D721Med (cell line): ENCODE measurements at regions not wholly inside any gene's neighbourhood (a gene's known extent, or its start where the extent isn't known, plus 50 kb on each side); places are given as distances from the start of the nearest gene placed in this dataset.

Experiments
- DNase-seq: peaks from one replicate; pipeline ENCODE4 v3.0.0; 2011; ENCODE audit warnings: low spot score; ENCODE audit not compliant: insufficient read length
- FAIRE-seq: peaks from 2 replicates; lab custom pipeline; 2011; peaks lifted over from hg19 to GRCh38; lab: Jason Lieb, UNC
- CTCF ChIP-seq: IDR thresholded peaks from 2 replicates; pipeline ENCODE4 v1.5.1; 2012; ENCODE audit warnings: mild to moderate bottlenecking, control low read depth; ENCODE audit not compliant: insufficient read depth; ENCODE audit errors: missing control alignments

DNA sequence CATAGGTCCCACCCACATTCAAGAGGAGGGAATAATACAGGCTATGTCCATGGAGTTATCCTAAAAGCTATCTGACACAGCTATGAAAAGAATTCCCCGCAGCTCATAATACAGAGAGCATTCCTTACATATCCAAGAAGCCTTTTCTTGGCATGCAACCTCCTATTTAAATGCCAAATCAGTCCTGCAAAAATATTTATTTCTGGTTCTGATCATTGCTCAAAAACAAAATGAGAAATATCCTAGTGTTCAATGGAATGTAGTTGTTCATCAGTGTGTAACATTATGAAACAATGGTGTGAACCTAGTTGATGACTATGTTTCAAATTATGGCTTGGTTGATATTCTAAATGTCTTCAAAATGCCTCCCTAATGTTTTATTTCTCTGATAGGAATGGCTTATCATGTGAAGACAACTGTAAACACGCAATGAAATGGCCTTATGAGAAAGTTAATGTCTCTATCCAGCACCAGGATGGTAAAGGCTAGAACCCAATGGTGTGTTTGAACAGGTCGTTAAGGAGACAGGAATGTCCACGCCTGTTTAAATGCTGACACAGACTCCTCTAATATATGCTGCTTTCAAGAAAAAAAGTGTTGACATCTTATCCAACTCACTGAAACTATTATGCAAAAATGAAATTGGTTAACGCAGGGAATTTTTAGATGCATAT lies 126.7 kb upstream of the CDH6 start:
- TF ChIP-seq CTCF = no peak
- FAIRE-seq (no peak), DNase-seq (no peak)

DNA sequence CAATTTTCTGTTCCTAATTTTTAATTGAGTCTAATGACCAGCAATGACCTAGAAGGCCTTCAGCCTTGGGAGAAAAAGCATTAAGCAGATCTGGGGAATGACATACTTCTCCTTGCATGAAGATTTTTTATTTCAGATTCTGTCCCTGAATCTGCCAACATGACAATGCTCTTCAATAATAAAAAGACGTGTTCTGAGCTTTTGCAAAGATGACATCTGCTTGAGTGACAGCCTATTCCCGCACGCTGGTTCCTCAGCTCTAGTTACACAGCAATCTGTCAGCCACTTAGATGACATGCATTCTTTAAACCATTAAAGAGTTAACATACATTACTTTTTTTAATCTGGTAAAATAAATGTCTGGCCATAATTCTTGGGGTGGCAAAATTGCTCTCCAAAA lies 129.3 kb upstream of the CDH6 start:
- no peak for FAIRE-seq
- TF ChIP-seq CTCF = no peak
- DNase-seq = no peak

- no peak for DNase-seq
- no peak for TF ChIP-seq CTCF
- FAIRE-seq = no peak
These were observed 130.4 kb upstream of the CDH6 start for GRCh38 chr5:31062902-31063580.

- DNase-seq (no peak), FAIRE-seq (no peak)
- no peak for TF ChIP-seq CTCF
These were observed 133.6 kb upstream of the CDH6 start for GRCh38 chr5:31059889-31060288.

- peak; percentile 90 for FAIRE-seq
- DNase-seq = peak; percentile 17
- TF ChIP-seq CTCF = no peak
These were observed 139.0 kb upstream of the CDH6 start for GRCh38 chr5:31054453-31054852.

DNA sequence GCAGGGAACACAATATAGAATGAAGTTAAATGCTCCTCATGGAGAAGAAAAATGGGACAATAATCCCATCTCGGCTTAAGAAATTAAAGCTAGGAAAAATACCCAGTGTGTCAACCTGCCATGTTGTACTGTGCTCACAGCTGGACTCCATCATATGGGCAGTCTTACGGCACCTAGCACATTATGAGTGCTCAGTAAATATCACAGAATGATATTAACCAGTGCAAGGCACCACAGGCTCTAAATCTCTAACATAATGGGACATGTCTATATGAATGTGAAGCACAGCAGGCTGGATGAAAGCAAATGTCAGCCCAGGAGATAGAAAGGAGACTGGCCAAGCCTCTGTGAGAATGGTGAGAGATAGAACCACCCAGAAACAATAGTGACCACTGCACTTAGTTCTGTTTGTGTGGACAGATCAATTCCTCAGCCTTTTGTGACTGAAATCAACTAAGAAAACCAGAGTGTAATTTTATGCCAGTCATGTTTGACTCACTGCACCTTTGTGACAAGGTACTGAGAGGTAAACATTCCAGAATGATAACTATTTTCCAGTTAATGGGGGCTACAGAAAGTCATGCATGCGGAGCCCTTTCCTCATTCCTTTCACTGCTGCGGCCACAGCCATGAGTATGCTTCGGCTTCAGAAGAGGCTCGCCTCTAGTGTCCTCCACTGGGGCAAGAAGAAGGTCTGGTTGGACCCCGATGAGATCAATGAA lies 140.4 kb upstream of the CDH6 start:
- FAIRE-seq = no peak
- no peak for DNase-seq
- no peak for TF ChIP-seq CTCF
